Activated CD4-positive, CD25-positive, alpha-beta regulatory T cell treated with anti-CD3 and anti-CD28 coated beads, Interleukin-2, amount 50 U/mL, for 16 hours (primary cell): ENCODE measurements at regions not wholly inside any gene's neighbourhood (a gene's known extent, or its start where the extent isn't known, plus 50 kb on each side); places are given as distances from the start of the nearest gene placed in this dataset.
"Not testable (repeated sequence)": the region's sequence is repeated elsewhere in the genome, so short reads cannot be mapped to it uniquely, and the experiment has no call there.

Experiments
- DNase-seq: peaks from one replicate; pipeline ENCODE4 v3.0.0-alpha.2; 2020; ENCODE audit warnings: low read depth, low spot score

DNA sequence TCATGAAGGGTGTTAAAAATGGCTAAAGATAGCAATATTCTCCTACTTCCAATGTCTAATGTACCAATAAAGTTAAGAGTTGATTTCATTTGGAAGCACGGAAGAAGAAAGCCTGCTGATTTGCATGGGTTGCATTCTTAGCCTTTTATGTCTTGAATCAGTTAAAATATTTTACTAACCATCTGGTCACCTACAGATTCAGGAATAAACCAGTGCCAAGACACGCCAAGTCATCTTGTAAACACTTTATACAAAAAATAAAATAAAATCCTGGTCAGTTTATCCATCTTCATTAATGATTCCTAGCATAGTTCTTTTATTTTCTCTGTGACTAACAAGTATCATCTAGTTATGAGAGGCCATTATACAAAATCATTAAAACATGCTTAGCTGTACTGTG, 1031.6 kb upstream of the WWC1 start:
- no peak for DNase-seq

DNA sequence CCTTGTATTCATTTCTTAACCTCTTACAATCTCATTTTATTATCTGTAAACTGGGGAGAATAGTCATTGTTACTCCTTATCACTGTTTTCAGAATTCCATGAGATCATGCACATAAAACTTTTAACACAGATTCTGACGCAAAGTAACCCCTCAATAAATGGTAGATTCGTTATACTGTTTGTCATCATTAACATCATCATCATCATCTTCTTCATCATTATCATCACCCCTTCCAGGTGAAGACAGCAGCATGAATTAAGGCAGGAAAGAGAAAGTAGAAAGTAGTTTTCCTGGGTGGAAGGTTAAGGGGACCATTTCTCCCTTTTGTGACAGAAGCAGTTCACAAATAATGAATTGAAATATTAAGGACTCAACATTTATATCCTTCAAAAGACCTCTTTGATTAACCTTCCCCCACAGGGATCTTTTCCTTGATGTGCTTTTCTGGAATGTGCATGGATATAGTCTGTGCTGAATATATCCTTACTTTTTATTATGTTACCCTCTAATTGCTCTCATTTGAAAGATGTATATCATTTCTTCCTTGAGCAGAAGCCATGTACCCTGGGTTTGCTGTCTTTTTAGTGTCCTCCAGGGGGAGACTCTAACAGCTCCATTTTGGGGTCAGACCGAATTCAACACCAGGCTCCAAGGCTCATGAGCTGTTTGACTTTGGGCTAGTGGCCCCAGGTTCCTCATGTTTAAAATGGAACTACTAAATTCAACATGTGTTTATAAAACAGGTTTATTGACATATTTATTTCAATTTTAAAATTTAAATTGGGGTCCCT, 1029.9 kb upstream of the WWC1 start:
- DNase-seq, result no peak

- no peak for DNase-seq
Observed at GRCh38 chr5:167263185-167263584, 1028.3 kb upstream of the WWC1 start.

GRCh38 chr5:167264348-167264747, 1027.1 kb upstream of the WWC1 start:
- no peak for DNase-seq

- no peak for DNase-seq
Observed at GRCh38 chr5:167268337-167268736, 1023.1 kb upstream of the WWC1 start.

DNA sequence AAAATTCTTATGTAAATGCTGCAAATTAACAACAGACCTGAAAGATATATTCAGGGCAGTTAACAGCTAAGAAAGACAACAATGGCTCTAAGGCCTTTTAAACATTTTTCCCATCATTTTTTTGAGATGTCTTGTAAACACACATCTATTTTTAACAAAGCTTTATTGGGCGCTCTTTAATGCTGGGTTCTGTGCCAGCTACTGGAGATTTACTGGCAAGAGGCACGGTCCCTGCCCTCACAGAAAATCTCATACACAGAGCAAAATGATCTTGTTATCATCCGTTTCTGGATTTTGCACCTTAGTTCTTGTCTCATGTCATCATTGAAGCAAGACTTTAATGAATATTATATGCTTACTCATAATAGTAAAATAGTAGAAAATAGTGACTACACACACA, 1022.3 kb upstream of the WWC1 start:
- no peak for DNase-seq

- DNase-seq, result no peak
Observed at GRCh38 chr5:167271081-167271480, 1020.4 kb upstream of the WWC1 start.

DNA sequence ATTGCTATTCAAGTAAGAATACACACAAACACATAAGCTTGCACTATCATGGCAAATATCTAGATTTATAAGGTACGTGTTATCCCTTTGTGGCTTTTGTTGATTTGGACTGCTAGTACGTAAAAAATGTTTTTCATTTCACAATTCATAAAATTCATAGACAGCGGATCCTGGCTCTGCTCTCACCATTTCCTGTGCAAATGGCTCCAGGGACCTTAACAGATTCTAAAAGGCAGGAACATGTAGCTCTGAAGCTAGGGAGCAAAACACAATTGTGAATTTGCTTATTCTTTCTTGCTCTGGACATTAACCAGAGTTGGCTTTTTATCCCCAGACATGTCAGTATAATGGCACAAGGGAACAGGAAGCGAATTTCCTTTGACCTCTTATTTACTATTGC, 1019.9 kb upstream of the WWC1 start:
- DNase-seq, result no peak

DNA sequence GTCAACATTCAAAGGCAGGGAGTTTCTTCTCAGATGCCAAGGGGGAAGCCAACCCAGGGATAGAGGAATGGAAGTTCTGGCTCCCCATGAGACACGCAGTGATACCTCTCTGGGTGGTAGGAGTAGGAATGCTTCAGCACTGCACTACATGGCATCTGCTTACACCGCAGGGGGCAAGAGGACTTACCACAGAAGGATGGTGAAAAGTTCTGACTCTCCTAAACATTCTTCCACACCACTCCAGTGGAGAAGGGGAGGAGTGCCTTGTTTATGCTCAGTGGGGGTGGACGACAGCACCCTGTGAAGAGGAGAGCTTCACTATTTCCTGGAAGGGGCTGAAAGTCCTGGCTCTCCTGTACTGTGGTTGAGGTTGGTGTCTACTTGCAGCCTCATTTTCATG, 1011.3 kb upstream of the WWC1 start:
- DNase-seq, result no peak

DNA sequence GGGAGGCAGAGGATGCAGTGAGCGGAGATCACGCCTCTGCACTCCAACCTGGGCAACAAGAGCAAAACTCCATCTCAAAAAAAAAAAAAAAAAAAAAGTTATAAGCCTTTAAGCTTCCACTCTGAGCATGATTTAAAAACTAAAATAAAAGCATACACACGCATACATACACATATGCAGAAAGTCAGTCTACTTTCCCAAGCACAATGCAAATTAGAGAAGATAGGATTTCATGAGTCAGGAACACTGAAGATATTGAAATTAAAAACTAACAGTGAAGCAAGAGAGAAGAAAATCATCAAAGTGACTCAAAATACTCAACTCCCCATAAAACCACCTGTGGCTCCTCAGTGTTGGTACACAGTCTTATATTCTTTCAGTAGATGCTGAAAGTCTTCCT, 1009.5 kb upstream of the WWC1 start:
- no peak for DNase-seq

DNA sequence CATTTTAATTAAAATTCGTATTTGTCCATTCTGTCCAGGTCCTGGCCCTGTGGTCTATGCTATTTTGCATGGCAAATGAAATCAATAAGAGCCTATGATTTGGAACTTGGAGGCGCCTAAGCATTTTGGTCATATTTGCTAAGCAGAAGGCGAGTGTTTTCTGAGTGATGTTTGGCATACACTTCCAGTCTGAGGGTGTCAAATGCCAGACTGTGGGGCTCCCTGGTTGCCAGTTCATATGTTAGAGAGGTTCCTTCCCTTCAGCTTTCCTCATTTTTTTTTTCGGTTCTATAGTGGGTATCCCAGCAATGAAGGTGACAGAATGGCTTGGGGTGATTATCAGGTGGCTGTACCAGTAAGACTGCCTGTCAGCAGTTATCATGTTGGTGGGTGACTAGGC, 1007.8 kb upstream of the WWC1 start:
- no peak for DNase-seq

GRCh38 chr5:167284222-167284890, 1007.1 kb upstream of the WWC1 start:
- no peak for DNase-seq

GRCh38 chr5:167285591-167285990, 1005.9 kb upstream of the WWC1 start:
- DNase-seq, result no peak

- no peak for DNase-seq
Observed at GRCh38 chr5:167286891-167287290, 1004.6 kb upstream of the WWC1 start.

- DNase-seq, result no peak
Observed at GRCh38 chr5:167290478-167290877, 1001.0 kb upstream of the WWC1 start.

DNA sequence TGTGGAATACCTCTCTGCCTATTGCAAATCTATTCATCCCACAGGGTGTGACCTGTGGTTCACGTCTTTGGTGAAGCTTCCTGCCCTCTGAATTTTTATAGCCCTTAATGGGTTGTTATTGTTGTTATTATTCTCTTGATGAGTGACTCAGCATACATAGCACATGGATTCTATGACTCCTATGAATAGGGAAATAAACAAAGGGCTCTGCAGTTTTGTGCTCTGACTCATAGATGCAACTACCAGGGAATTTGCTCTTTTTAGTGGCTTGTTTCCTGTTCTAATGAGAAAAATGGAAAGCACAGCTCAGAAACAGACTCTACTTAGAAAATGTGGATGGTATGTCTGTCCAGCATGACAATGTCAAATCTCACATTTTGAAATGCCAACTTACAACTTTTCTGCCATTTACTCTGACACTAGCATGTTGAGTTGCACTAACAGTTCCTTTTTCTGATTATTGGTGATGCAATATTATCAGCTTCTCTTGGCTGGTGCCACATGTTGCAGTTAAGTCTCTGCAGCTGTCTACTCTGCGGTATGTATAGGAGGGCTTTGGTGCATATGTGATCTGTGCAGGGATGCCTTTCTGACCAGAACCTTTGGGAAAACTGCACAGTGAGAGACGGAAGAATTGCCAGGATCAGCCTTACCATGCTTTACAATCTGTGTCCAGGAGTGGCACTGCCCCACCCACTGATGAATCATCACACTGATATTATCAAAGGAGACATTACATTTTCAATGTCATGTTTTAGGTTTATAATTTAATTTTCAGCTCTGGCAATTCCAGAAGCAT, 996.4 kb upstream of the WWC1 start:
- no peak for DNase-seq

DNA sequence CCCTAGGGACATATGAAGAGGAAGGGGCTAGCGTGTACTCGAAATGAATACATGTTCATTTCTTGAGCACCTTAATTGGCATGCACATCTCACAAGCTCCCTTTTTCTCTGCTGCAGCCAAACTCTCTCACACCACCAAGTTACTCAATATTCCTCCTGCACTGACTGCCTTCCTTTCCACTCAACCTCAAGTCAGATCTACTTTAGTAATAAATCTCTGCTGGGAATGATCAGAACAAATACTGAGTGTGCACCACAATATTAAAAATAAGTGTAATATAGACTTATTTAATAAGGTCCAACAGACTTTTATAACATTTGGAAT, 995.8 kb upstream of the WWC1 start:
- DNase-seq, result no peak

- no peak for DNase-seq
Observed at GRCh38 chr5:167296066-167296465, 995.4 kb upstream of the WWC1 start.

GRCh38 chr5:167296661-167297060, 994.8 kb upstream of the WWC1 start:
- DNase-seq, result no peak

- not testable (repeated sequence) for DNase-seq
Observed at GRCh38 chr5:167299861-167300260, 991.6 kb upstream of the WWC1 start.

DNA sequence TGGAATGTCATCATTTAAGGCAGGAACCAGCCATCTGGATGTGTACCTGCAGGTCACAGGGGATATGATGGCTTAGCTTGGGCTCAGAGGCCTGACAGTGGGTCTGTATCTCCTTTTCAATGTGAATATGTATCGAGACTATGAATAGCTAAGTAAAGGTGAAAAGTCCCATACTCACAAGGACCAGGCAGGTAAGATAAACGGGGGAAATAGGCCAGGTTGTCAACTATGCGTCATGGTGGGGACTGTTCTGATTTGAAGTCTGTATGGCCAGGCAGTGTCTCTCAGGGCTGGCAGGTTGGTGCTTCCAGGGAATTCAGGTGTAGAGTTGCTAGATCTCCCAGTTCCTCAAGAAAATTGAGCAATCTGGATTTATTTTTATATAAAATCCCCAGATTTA, 987.9 kb upstream of the WWC1 start:
- no peak for DNase-seq

DNA sequence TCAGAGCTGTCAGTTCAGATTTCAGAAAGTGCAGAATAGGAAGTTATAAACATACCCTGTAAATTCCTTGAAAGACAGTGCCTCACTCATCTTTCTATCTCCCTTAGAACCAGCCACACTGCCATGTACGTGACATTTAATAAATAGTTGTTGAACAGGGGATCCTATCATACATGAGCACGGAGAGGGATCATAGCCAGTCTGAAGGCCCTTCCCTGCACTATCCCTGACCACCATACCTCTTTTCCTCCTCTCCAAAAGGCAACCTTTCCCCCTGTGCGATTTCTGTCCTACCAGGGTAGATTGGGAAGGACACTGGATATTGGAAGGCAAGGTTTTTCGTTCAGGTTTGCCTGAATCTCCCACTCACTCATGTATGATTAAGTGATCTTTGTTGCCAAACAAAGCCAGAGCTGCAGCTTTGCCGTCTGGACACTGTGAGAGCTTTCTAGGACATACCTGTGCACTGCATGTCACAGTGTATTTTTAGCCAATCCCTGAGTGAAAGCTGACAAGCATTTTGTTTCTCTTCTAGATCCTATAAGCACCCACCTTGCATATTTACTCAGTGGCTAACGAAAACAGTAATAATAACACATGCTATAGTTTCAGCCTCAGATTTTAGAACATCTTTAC, 986.5 kb upstream of the WWC1 start:
- no peak for DNase-seq
